ENCODE measurements at regions not wholly inside any gene's neighbourhood (a gene's known extent, or its start where the extent isn't known, plus 50 kb on each side); places are given as distances from the start of the nearest gene placed in this dataset.

GRCh38 chr5:125256296-125256695 is 509.9 kb upstream of the ZNF608 start:
- Histone ChIP-seq H3K27me3 (ENCODE audit: control insufficient read depth in 1 of 2, insufficient read depth in 2 of 2, low read length in 2 of 2) (no peaks in the 10 kb centered on the region), H3K36me3 (ENCODE audit: control insufficient read depth in 2 of 2, insufficient read depth in 2 of 2, low read length in 1 of 2) (no peaks in the 10 kb centered on the region), H3K27ac (ENCODE audit: low read depth in 2 of 2, low read length in 1 of 2) (no peak overlapping the region), H3K4me3 (ENCODE audit: low read depth in 1 of 2, low read length in 2 of 2) (no peak overlapping the region), H3K9me3 (ENCODE audit: control insufficient read depth in 2 of 2, insufficient read depth in 1 of 2, low read depth in 1 of 2, low read length in 1 of 2) (peaks cover 0 to 4% of the 10 kb centered on the region in 2 donors), H3K4me1 (ENCODE audit: control insufficient read depth in 2 of 2, insufficient read depth in 2 of 2, low read length in 1 of 2) (no peaks in the 10 kb centered on the region)
- 87 to 88% methylated on average over 3 of the region's 3 CpGs for WGBS, 2 donors

- no peaks in the 10 kb centered on the region for H3K27me3 ChIP-seq (ENCODE audit: control insufficient read depth in 1 of 2, insufficient read depth in 2 of 2, low read length in 2 of 2)
- H3K9me3 ChIP-seq (ENCODE audit: control insufficient read depth in 2 of 2, insufficient read depth in 1 of 2, low read depth in 1 of 2, low read length in 1 of 2), result peaks cover 0 to 4% of the 10 kb centered on the region in 2 donors
- H3K36me3 ChIP-seq (ENCODE audit: control insufficient read depth in 2 of 2, insufficient read depth in 2 of 2, low read length in 1 of 2), result no peaks in the 10 kb centered on the region
- no peak overlapping the region for H3K4me3 ChIP-seq (ENCODE audit: low read depth in 1 of 2, low read length in 2 of 2)
- H3K27ac ChIP-seq (ENCODE audit: low read depth in 2 of 2, low read length in 1 of 2), result no peak overlapping the region
- H3K4me1 ChIP-seq (ENCODE audit: control insufficient read depth in 2 of 2, insufficient read depth in 2 of 2, low read length in 1 of 2), result no peaks in the 10 kb centered on the region
- WGBS, 2 donors, result 80 to 82% methylated on average over 4 of the region's 4 CpGs
These were observed 510.9 kb upstream of the ZNF608 start for GRCh38 chr5:125257057-125257972.

GRCh38 chr5:125257997-125258396 is 511.6 kb upstream of the ZNF608 start:
- H3K36me3 ChIP-seq (ENCODE audit: control insufficient read depth in 2 of 2, insufficient read depth in 2 of 2, low read length in 1 of 2), result no peaks in the 10 kb centered on the region
- no peak overlapping the region for H3K27ac ChIP-seq (ENCODE audit: low read depth in 2 of 2, low read length in 1 of 2)
- H3K4me1 ChIP-seq (ENCODE audit: control insufficient read depth in 2 of 2, insufficient read depth in 2 of 2, low read length in 1 of 2), result no peaks in the 10 kb centered on the region
- peaks cover 0 to 4% of the 10 kb centered on the region in 2 donors for H3K9me3 ChIP-seq (ENCODE audit: control insufficient read depth in 2 of 2, insufficient read depth in 1 of 2, low read depth in 1 of 2, low read length in 1 of 2)
- no peak overlapping the region for H3K4me3 ChIP-seq (ENCODE audit: low read depth in 1 of 2, low read length in 2 of 2)
- H3K27me3 ChIP-seq (ENCODE audit: control insufficient read depth in 1 of 2, insufficient read depth in 2 of 2, low read length in 2 of 2), result no peaks in the 10 kb centered on the region

GRCh38 chr5:125258615-125259014 is 512.2 kb upstream of the ZNF608 start:
- Histone ChIP-seq H3K9me3 (ENCODE audit: control insufficient read depth in 2 of 2, insufficient read depth in 1 of 2, low read depth in 1 of 2, low read length in 1 of 2) (no peaks in the 10 kb centered on the region), H3K36me3 (ENCODE audit: control insufficient read depth in 2 of 2, insufficient read depth in 2 of 2, low read length in 1 of 2) (no peaks in the 10 kb centered on the region), H3K4me3 (ENCODE audit: low read depth in 1 of 2, low read length in 2 of 2) (no peak overlapping the region), H3K27ac (ENCODE audit: low read depth in 2 of 2, low read length in 1 of 2) (no peak overlapping the region), H3K27me3 (ENCODE audit: control insufficient read depth in 1 of 2, insufficient read depth in 2 of 2, low read length in 2 of 2) (no peaks in the 10 kb centered on the region), H3K4me1 (ENCODE audit: control insufficient read depth in 2 of 2, insufficient read depth in 2 of 2, low read length in 1 of 2) (no peaks in the 10 kb centered on the region)
- WGBS, 2 donors, result 69 to 72% methylated on average over 2 of the region's 2 CpGs

GRCh38 chr5:125261505-125262250 is 515.2 kb upstream of the ZNF608 start:
- 75 to 97% methylated on average over 2 of the region's 2 CpGs for WGBS, 2 donors
- H3K4me1 ChIP-seq (ENCODE audit: control insufficient read depth in 2 of 2, insufficient read depth in 2 of 2, low read length in 1 of 2), result no peaks in the 10 kb centered on the region

GRCh38 chr5:125262782-125263181 is 516.3 kb upstream of the ZNF608 start:
- H3K27me3 ChIP-seq (ENCODE audit: control insufficient read depth in 1 of 2, insufficient read depth in 2 of 2, low read length in 2 of 2), result no peaks in the 10 kb centered on the region
- H3K36me3 ChIP-seq (ENCODE audit: control insufficient read depth in 2 of 2, insufficient read depth in 2 of 2, low read length in 1 of 2), result no peaks in the 10 kb centered on the region
- no peak overlapping the region for H3K27ac ChIP-seq (ENCODE audit: low read depth in 2 of 2, low read length in 1 of 2)
- 82% methylated on average over 4 of the region's 4 CpGs for WGBS, 2 donors
- no peaks in the 10 kb centered on the region for H3K9me3 ChIP-seq (ENCODE audit: control insufficient read depth in 2 of 2, insufficient read depth in 1 of 2, low read depth in 1 of 2, low read length in 1 of 2)
- H3K4me1 ChIP-seq (ENCODE audit: control insufficient read depth in 2 of 2, insufficient read depth in 2 of 2, low read length in 1 of 2), result no peaks in the 10 kb centered on the region
- H3K4me3 ChIP-seq (ENCODE audit: low read depth in 1 of 2, low read length in 2 of 2), result no peak overlapping the region

More at GRCh38 chr5:125261505-125262250, 515.2 kb upstream of the ZNF608 start:
- no peak overlapping the region for H3K27ac ChIP-seq (ENCODE audit: low read depth in 2 of 2, low read length in 1 of 2)
- H3K36me3 ChIP-seq (ENCODE audit: control insufficient read depth in 2 of 2, insufficient read depth in 2 of 2, low read length in 1 of 2), result no peaks in the 10 kb centered on the region
- no peaks in the 10 kb centered on the region for H3K27me3 ChIP-seq (ENCODE audit: control insufficient read depth in 1 of 2, insufficient read depth in 2 of 2, low read length in 2 of 2)
- no peak overlapping the region for H3K4me3 ChIP-seq (ENCODE audit: low read depth in 1 of 2, low read length in 2 of 2)
- H3K9me3 ChIP-seq (ENCODE audit: control insufficient read depth in 2 of 2, insufficient read depth in 1 of 2, low read depth in 1 of 2, low read length in 1 of 2), result no peaks in the 10 kb centered on the region

GRCh38 chr5:125263356-125263755 is 516.9 kb upstream of the ZNF608 start:
- Histone ChIP-seq H3K4me3 (ENCODE audit: low read depth in 1 of 2, low read length in 2 of 2) (no peak overlapping the region), H3K9me3 (ENCODE audit: control insufficient read depth in 2 of 2, insufficient read depth in 1 of 2, low read depth in 1 of 2, low read length in 1 of 2) (no peaks in the 10 kb centered on the region), H3K4me1 (ENCODE audit: control insufficient read depth in 2 of 2, insufficient read depth in 2 of 2, low read length in 1 of 2) (no peaks in the 10 kb centered on the region), H3K27me3 (ENCODE audit: control insufficient read depth in 1 of 2, insufficient read depth in 2 of 2, low read length in 2 of 2) (no peaks in the 10 kb centered on the region), H3K36me3 (ENCODE audit: control insufficient read depth in 2 of 2, insufficient read depth in 2 of 2, low read length in 1 of 2) (no peaks in the 10 kb centered on the region), H3K27ac (ENCODE audit: low read depth in 2 of 2, low read length in 1 of 2) (no peak overlapping the region)
- 68 to 77% methylated on average over 1 of the region's 1 CpG for WGBS, 2 donors

- H3K9me3 ChIP-seq (ENCODE audit: control insufficient read depth in 2 of 2, insufficient read depth in 1 of 2, low read depth in 1 of 2, low read length in 1 of 2), result no peaks in the 10 kb centered on the region
- no peaks in the 10 kb centered on the region for H3K4me1 ChIP-seq (ENCODE audit: control insufficient read depth in 2 of 2, insufficient read depth in 2 of 2, low read length in 1 of 2)
- no peak overlapping the region for H3K27ac ChIP-seq (ENCODE audit: low read depth in 2 of 2, low read length in 1 of 2)
- 89 to 91% methylated on average over 2 of the region's 2 CpGs for WGBS, 2 donors
- H3K27me3 ChIP-seq (ENCODE audit: control insufficient read depth in 1 of 2, insufficient read depth in 2 of 2, low read length in 2 of 2), result no peaks in the 10 kb centered on the region
- no peaks in the 10 kb centered on the region for H3K36me3 ChIP-seq (ENCODE audit: control insufficient read depth in 2 of 2, insufficient read depth in 2 of 2, low read length in 1 of 2)
- no peak overlapping the region for H3K4me3 ChIP-seq (ENCODE audit: low read depth in 1 of 2, low read length in 2 of 2)
These were observed 519.7 kb upstream of the ZNF608 start for GRCh38 chr5:125266106-125266505.

- WGBS, 2 donors, result 78 to 87% methylated on average over 6 of the region's 6 CpGs
- no peak overlapping the region for H3K27ac ChIP-seq (ENCODE audit: low read depth in 2 of 2, low read length in 1 of 2)
These were observed 521.3 kb upstream of the ZNF608 start for GRCh38 chr5:125267636-125268248.

More at GRCh38 chr5:125267636-125268248, 521.3 kb upstream of the ZNF608 start:
- H3K4me3 ChIP-seq (ENCODE audit: low read depth in 1 of 2, low read length in 2 of 2), result no peak overlapping the region
- no peaks in the 10 kb centered on the region for H3K27me3 ChIP-seq (ENCODE audit: control insufficient read depth in 1 of 2, insufficient read depth in 2 of 2, low read length in 2 of 2)
- H3K4me1 ChIP-seq (ENCODE audit: control insufficient read depth in 2 of 2, insufficient read depth in 2 of 2, low read length in 1 of 2), result no peaks in the 10 kb centered on the region
- H3K9me3 ChIP-seq (ENCODE audit: control insufficient read depth in 2 of 2, insufficient read depth in 1 of 2, low read depth in 1 of 2, low read length in 1 of 2), result no peaks in the 10 kb centered on the region
- no peaks in the 10 kb centered on the region for H3K36me3 ChIP-seq (ENCODE audit: control insufficient read depth in 2 of 2, insufficient read depth in 2 of 2, low read length in 1 of 2)

All from esophagus (tissue), 2 donors.